H1 (cell line): ENCODE measurements at regions not wholly inside any gene's neighbourhood (a gene's known extent, or its start where the extent isn't known, plus 50 kb on each side); places are given as distances from the start of the nearest gene placed in this dataset.

ENCODE experiments used
- ASH2L ChIP-seq: fragments of 200-600, 300-600 bp; sonication (generic); IDR thresholded peaks from one replicate; pipeline ENCODE4 v1.7.1; 2017; ENCODE audit warnings: low read length
- ATF2 ChIP-seq: IDR thresholded peaks from 2 replicates; pipeline ENCODE4 v1.6.1; 2012; ENCODE audit warnings: low read length, inconsistent platforms
- BACH1 ChIP-seq: IDR thresholded peaks from 2 replicates; pipeline ENCODE4 v1.6.1; 2012; ENCODE audit warnings: low read length, improper control_type of control experiment
- EP300 ChIP-seq, 2 experiments: IDR thresholded peaks; 1 replicate in 1 of 2; 2 replicates in 1 of 2; pipeline ENCODE4 v1.6.1; 2011 to 2012; ENCODE audit warnings: low read depth in 2 of 2, low read length in 2 of 2, mild to moderate bottlenecking in 2 of 2, borderline replicate concordance in 1 of 2, inconsistent platforms in 1 of 2, moderate library complexity in 1 of 2
- HDAC6 ChIP-seq: IDR thresholded peaks from one replicate; pipeline ENCODE4 v1.7.1; 2012; ENCODE audit warnings: low read depth, mild to moderate bottlenecking, inconsistent platforms, low read length, moderate library complexity
- KDM5A ChIP-seq: fragments of 200-600 bp; IDR thresholded peaks from 2 replicates; pipeline ENCODE4 v1.7.1; 2012; ENCODE audit warnings: mild to moderate bottlenecking, low read length, inconsistent platforms, mixed read lengths
- POLR2AphosphoS5 ChIP-seq: IDR thresholded peaks from 2 replicates; pipeline ENCODE4 v1.6.1; 2011; ENCODE audit warnings: low read depth, low read length
- RXRA ChIP-seq: IDR thresholded peaks from 2 replicates; pipeline ENCODE4 v1.6.1; 2011; ENCODE audit warnings: low read depth, mild to moderate bottlenecking, low read length, moderate library complexity; ENCODE audit not compliant: insufficient read depth
- SP4 ChIP-seq: IDR thresholded peaks from 2 replicates; pipeline ENCODE4 v1.6.1; 2012; ENCODE audit warnings: low read length, inconsistent platforms
- TCF12 ChIP-seq: IDR thresholded peaks from 2 replicates; pipeline ENCODE4 v1.6.1; 2011; ENCODE audit warnings: low read depth, mild to moderate bottlenecking, low read length
- YY1 ChIP-seq: IDR thresholded peaks from 2 replicates; pipeline ENCODE4 v1.6.1; 2011; ENCODE audit warnings: low read depth, mild to moderate bottlenecking, low read length

- TF ChIP-seq SP4 (no peak), KDM5A (no peak), HDAC6 (no peak), RXRA (no peak), EP300 (IDR thresholded peaks at IDR 0.05; ENCODE audit: borderline replicate concordance in 1 of 2, low read depth in 2 of 2, low read length in 2 of 2) (no peak), BACH1 (no peak), POLR2AphosphoS5 (no peak), YY1 (no peak), ASH2L (no peak), TCF12 (no peak), ATF2 (no peak)
- TF ChIP-seq, all 59 proteins: peak for 0
Measured at GRCh38 chr1:214192825-214193643, 87.9 kb upstream of the SMYD2 start (continued).
